Nephron progenitor cell (in vitro differentiated cells): ENCODE measurements at regions not wholly inside any gene's neighbourhood (a gene's known extent, or its start where the extent isn't known, plus 50 kb on each side); places are given as distances from the start of the nearest gene placed in this dataset.
A peak's percentile ranks its signal among the peaks of the same experiment; 100 is the strongest.

Experiments
- DNase-seq: peaks from one replicate; pipeline ENCODE4 v3.0.0; 2021
- H3K27ac Mint-ChIP-seq: 2 replicates; pipeline ENCODE4 v1.8.0; 2021; ENCODE audit warnings: mild to moderate bottlenecking, moderate library complexity, mixed read lengths
- H3K27me3 Mint-ChIP-seq: 2 replicates; pipeline ENCODE4 v1.8.0; 2021; ENCODE audit warnings: mild to moderate bottlenecking, low read depth, mixed read lengths; ENCODE audit not compliant: poor library complexity
- H3K36me3 Mint-ChIP-seq: 2 replicates; pipeline ENCODE4 v1.8.0; 2021; ENCODE audit warnings: low read depth, mixed read lengths
- H3K4me1 Mint-ChIP-seq: 2 replicates; pipeline ENCODE4 v1.8.0; 2021; ENCODE audit warnings: mixed read lengths
- H3K4me3 Mint-ChIP-seq: 2 replicates; pipeline ENCODE4 v1.8.0; 2021; ENCODE audit warnings: mild to moderate bottlenecking, moderate library complexity, mixed read lengths
- H3K9me3 Mint-ChIP-seq: 2 replicates; pipeline ENCODE4 v1.8.0; 2021; ENCODE audit warnings: mild to moderate bottlenecking, moderate library complexity, mixed read lengths
- TF ChIP-seq, protein P1 (sequence below): fragments of 200-600 bp; sonication (generic); IDR thresholded peaks from 2 replicates; pipeline ENCODE4 v1.5.0; 2021; ENCODE audit warnings: antibody characterized with exemption

DNA sequence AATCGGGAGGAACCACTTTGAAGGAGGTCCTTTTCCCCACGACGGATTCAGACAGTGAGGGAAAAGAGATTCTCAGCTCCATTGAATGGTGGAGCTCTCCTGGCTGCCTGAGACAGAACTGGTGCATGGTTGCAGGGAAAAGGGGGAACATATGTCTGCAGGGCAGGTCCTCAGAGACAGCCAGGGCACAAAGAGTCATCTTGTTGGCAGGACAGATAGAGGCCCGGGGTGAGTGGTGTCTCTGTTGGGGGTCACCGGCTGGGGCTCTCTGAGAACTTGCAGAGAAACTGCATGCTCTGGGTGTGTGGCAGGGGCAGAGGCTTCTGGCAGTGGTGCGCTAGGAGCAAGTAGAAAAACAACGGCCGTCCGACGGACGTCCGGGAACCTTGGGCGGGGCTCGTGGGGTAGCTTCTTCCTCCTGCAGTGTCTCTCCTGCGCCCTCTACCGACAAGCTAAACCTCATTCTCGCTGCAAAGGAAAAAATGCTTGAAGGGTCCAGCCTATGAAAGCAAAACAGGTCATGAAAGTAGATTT is 94.3 kb downstream of the CDCA7 start:
- peak overlapping the region; percentile 71 for H3K4me3 Mint-ChIP-seq
- no peak overlapping the region for H3K27ac Mint-ChIP-seq
- TF ChIP-seq, protein P1, sequence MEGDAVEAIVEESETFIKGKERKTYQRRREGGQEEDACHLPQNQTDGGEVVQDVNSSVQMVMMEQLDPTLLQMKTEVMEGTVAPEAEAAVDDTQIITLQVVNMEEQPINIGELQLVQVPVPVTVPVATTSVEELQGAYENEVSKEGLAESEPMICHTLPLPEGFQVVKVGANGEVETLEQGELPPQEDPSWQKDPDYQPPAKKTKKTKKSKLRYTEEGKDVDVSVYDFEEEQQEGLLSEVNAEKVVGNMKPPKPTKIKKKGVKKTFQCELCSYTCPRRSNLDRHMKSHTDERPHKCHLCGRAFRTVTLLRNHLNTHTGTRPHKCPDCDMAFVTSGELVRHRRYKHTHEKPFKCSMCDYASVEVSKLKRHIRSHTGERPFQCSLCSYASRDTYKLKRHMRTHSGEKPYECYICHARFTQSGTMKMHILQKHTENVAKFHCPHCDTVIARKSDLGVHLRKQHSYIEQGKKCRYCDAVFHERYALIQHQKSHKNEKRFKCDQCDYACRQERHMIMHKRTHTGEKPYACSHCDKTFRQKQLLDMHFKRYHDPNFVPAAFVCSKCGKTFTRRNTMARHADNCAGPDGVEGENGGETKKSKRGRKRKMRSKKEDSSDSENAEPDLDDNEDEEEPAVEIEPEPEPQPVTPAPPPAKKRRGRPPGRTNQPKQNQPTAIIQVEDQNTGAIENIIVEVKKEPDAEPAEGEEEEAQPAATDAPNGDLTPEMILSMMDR: peak; percentile 67
- no peaks in the 10 kb centered on the region for H3K36me3 Mint-ChIP-seq
- H3K9me3 Mint-ChIP-seq: peaks cover 14% of the 10 kb centered on the region
- DNase-seq: peak; percentile 86
- H3K4me1 Mint-ChIP-seq: peaks cover 30% of the 10 kb centered on the region
- peaks cover 7% of the 10 kb centered on the region for H3K27me3 Mint-ChIP-seq

GRCh38 chr2:173451118-173451517 is 96.4 kb downstream of the CDCA7 start:
- Mint-ChIP-seq H3K27me3 (peaks cover 7% of the 10 kb centered on the region), H3K4me3 (no peak overlapping the region), H3K4me1 (peaks cover 35% of the 10 kb centered on the region), H3K36me3 (no peaks in the 10 kb centered on the region), H3K9me3 (peaks cover 10% of the 10 kb centered on the region), H3K27ac (no peak overlapping the region)
- no peak for DNase-seq
- TF ChIP-seq, protein P1: no peak

DNA sequence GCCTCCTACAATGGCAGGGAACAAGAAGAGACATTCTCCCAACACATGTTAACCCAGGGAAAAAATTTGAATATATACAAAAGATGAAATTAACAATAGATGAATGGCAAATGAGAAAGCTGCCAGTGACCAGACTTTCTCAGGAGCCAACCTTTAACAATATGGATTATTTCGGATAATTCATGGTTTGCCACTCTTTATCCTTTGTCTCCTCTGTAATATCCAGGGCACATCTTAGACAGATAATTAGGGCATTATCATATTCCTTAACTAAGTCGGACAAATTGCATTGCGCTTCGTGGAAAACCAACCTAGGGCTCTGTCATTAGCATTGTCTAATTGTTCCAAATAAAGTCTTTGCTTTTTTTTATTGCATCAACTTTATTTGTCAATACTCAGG is 97.3 kb downstream of the CDCA7 start:
- peaks cover 10% of the 10 kb centered on the region for H3K9me3 Mint-ChIP-seq
- DNase-seq: no peak
- H3K4me3 Mint-ChIP-seq: no peak overlapping the region
- no peaks in the 10 kb centered on the region for H3K36me3 Mint-ChIP-seq
- TF ChIP-seq, protein P1: no peak
- peaks cover 7% of the 10 kb centered on the region for H3K27me3 Mint-ChIP-seq
- H3K27ac Mint-ChIP-seq: no peak overlapping the region
- H3K4me1 Mint-ChIP-seq: peaks cover 34% of the 10 kb centered on the region

DNA sequence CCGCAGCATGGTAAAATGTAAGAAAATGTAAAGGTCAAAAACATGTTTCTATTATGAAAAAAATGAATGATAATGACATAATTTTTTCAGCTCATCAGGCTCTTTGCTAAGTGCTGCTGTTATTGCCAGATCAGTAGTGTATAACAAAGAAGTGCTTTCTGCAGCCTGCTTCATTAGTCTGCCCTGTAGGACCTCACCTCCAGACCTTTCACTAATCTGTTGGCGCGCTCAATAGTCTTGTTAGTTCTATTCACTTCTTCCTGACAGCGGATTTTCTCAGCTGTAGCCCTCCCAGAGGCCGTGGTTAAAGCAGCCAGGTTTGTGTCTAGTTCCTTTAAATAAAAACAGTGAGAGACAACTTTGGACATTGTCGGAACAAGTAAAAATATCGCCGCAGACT is 97.7 kb downstream of the CDCA7 start:
- Mint-ChIP-seq H3K27ac (no peak overlapping the region), H3K9me3 (peaks cover 10% of the 10 kb centered on the region), H3K4me1 (peaks cover 39% of the 10 kb centered on the region), H3K4me3 (no peak overlapping the region), H3K27me3 (peaks cover 3% of the 10 kb centered on the region), H3K36me3 (no peaks in the 10 kb centered on the region)
- TF ChIP-seq, protein P1: no peak
- no peak for DNase-seq

- peaks cover 7% of the 10 kb centered on the region for H3K27me3 Mint-ChIP-seq
Observed at GRCh38 chr2:173456960-173457359, 102.3 kb downstream of the CDCA7 start.

DNA sequence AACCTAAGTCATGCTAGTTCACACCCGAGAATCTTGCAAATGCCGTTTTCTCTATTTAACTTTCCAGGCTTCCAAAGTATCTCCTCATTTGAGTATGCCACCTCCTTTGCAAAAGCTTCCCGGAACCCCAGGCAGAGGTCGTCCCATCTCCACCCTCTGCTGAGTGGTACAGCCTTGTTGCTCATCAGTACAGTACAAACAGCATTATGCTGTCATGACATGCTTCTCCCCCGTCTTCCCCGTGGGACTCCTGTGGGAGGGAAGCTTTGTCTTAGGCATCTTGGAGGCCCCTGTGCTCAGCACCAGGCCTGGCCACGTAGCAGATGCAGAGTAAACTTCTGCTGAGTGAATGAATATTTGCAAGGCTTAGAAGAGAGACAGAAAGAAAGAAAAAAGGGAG is 102.7 kb downstream of the CDCA7 start:
- TF ChIP-seq, protein P1: no peak
- H3K9me3 Mint-ChIP-seq: no peaks in the 10 kb centered on the region
- no peak for DNase-seq
- no peak overlapping the region for H3K4me3 Mint-ChIP-seq
- no peaks in the 10 kb centered on the region for H3K36me3 Mint-ChIP-seq
- peaks cover 10% of the 10 kb centered on the region for H3K27me3 Mint-ChIP-seq
- H3K27ac Mint-ChIP-seq: no peak overlapping the region
- H3K4me1 Mint-ChIP-seq: peaks cover 48% of the 10 kb centered on the region

More at GRCh38 chr2:173456960-173457359, 102.3 kb downstream of the CDCA7 start:
- no peak overlapping the region for H3K4me3 Mint-ChIP-seq
- TF ChIP-seq, protein P1: no peak
- no peak for DNase-seq
- H3K27ac Mint-ChIP-seq: no peak overlapping the region
- H3K4me1 Mint-ChIP-seq: peaks cover 45% of the 10 kb centered on the region
- no peaks in the 10 kb centered on the region for H3K36me3 Mint-ChIP-seq
- H3K9me3 Mint-ChIP-seq: no peaks in the 10 kb centered on the region
